Peyer's patch (tissue), 4 donors: ENCODE measurements at regions not wholly inside any gene's neighbourhood (a gene's known extent, or its start where the extent isn't known, plus 50 kb on each side); places are given as distances from the start of the nearest gene placed in this dataset.

Experiments used
- CTCF ChIP-seq, 6 experiments: fragments of 450-650 bp in 4 of 6; fragments of 200-600 bp in 2 of 6; sonication (generic) in 1 of 6; IDR thresholded peaks; one replicate each; pipeline ENCODE4 v1.5.1; 2017 to 2019; ENCODE audit warnings: antibody characterized with exemption in 6 of 6, mild to moderate bottlenecking in 3 of 6, moderate library complexity in 1 of 6
- POLR2A ChIP-seq, 2 donors: fragments of 450-650 bp; IDR thresholded peaks; one replicate each; pipeline ENCODE4 v1.5.1; 2017; ENCODE audit warnings: antibody characterized with exemption in 2 of 2, mild to moderate bottlenecking in 2 of 2, moderate library complexity in 2 of 2

DNA sequence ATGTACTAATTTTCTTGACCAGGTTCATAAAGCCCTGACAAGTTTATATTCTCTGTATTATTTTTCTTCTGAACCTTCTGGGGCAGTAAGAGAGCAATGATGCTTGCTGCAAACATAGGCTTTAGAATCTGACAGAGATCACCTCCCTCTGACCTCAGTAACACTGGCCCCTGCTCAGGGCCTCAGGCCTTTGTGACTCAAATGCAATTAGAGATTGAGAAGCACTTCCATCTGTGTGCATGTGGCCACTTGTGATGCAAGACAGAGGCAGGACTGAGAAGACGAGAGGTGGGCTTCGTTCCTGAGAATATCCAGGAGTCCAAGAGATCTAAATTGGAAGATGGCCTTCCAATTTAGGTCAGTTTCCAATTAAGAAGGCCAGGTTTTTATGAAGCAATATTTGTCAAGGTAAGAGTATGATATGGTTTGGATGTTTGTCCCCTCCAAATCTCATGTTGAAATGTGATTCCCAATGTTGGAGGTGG, 82.8 kb upstream of the VEGFC start:
- TF ChIP-seq CTCF (IDR thresholded peaks at IDR 0.05) (no peak), POLR2A (IDR thresholded peaks at IDR 0.05) (no peak)
